Right lobe of liver (tissue), 6 donors: ENCODE measurements at regions not wholly inside any gene's neighbourhood (a gene's known extent, or its start where the extent isn't known, plus 50 kb on each side); places are given as distances from the start of the nearest gene placed in this dataset.

Source experiments
- ATAC-seq, 4 donors: fragments of 200-7000 bp; cut with Tn5 transposase; one replicate each; pipeline ENCODE4 v1.9.1; 2020; ENCODE audit warnings: mild to moderate bottlenecking in 4 of 4, moderate library complexity in 4 of 4
- DNase-seq, 3 donors: peaks; one replicate each; pipeline ENCODE4 v3.0.0-alpha.2; 2020
- H3K27ac ChIP-seq, 3 donors: fragments of 200-600 bp; one replicate each; pipeline ENCODE4 v1.8.0; 2022
- H3K27me3 ChIP-seq, 2 donors: fragments of 200-600 bp; one replicate each; pipeline ENCODE4 v1.8.0; 2022
- H3K36me3 ChIP-seq, 4 donors: fragments of 200-600 bp; sonication (generic) in 1 of 4; one replicate each; pipeline versions ENCODE4 v1.5.1 to v1.8.0; 2017 to 2022; ENCODE audit warnings: control low read depth in 1 of 4
- H3K4me1 ChIP-seq, 4 donors: fragments of 200-600 bp; sonication (generic) in 1 of 4; one replicate each; pipeline versions ENCODE4 v1.5.1 to v1.8.0; 2017 to 2022; ENCODE audit warnings: control low read depth in 1 of 4
- H3K4me3 ChIP-seq, 3 donors: fragments of 200-600 bp; one replicate each; pipeline ENCODE4 v1.8.0; 2022
- H3K9me3 ChIP-seq, 4 donors: fragments of 200-600 bp; sonication (generic) in 1 of 4; one replicate each; pipeline versions ENCODE4 v1.5.1 to v1.8.0; 2017 to 2022; ENCODE audit warnings: control low read depth in 1 of 4
- POLR2A ChIP-seq: fragments of 450-650 bp; IDR thresholded peaks from one replicate; pipeline ENCODE4 v1.6.1; 2017; ENCODE audit warnings: antibody characterized with exemption, mild to moderate bottlenecking
- WGBS: methylation state at CpG from one replicate; pipeline ENCODE4 v1.1.6; 2018; ENCODE audit warnings: low coverage, low lambda C conversion rate; ENCODE audit not compliant: insufficient coverage; ENCODE audit errors: missing lambda C conversion rate; 5-methylcytosine and 5-hydroxymethylcytosine counted together
- intact Hi-C, 2 donors: fragments of 100-400 bp; cut with DNase I; formaldehyde crosslinking; loops; one replicate each; pipeline versions ENCODE4 v1.11.2 to v1.14.1; 2022
- TF ChIP-seq, protein P1 (sequence below), 4 donors: fragments of 200-600 bp in 3 of 4; fragments of 450-650 bp in 1 of 4; IDR thresholded peaks; one replicate each; pipeline versions ENCODE4 v1.5.1 to v1.8.0; 2016 to 2022; ENCODE audit warnings: antibody characterized with exemption in 4 of 4, mild to moderate bottlenecking in 2 of 4
- donor health status: DM: no; HTN: yes; CAD: no.
- donor health status: DM: no; HTN: no; CAD: no.
- donor health status: DM: no; HTN: no; CAD: no.
- donor health status: DM: no; HTN: yes; CAD: no.
- donor health status: DM: no; HTN: yes; CAD: no.

DNA sequence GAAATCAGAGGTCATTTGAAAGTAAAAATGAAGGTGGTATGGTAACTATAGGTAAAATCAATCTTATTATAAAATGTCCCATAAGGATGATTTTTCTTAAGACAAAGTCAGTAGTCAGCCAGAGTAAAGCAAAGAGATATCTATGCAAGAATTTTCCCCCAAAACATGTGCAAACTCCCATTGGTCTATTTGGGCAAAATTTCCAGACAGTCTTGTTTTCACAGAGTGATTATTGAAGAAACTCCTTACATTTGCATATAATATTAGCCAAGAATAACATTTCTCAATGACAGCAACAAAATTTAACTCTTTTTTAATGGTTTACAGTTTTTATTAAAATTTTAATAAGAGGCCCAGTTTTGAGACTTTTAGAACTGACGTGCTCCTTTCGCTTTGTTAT lies 406.1 kb upstream of the GRAMD2B start:
- Histone ChIP-seq H3K4me3 (no peak overlapping the region), H3K4me1 (no peaks in the 10 kb centered on the region)
- 97% methylated on average over 2 of the region's 2 CpGs for WGBS

DNA sequence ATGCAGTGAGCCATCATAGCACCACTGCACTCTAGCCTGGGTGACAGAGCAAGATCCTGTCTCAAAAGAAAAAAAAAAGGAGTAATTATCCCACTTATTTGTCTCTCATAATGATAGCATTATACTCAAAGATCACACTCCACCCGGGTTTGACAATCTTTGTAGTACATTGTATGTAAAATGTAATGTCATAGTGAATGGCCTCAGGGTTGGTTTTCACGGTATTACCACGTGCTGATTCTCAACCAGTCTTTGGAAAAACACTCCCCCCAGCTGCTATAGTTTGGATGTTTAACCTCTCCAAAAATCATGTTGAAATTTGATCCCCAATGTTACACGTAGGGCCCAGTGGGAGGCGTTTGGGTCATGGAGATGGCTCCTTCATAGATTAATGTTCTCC lies 402.4 kb upstream of the GRAMD2B start:
- no peak for TF ChIP-seq POLR2A
- TF ChIP-seq, protein P1, sequence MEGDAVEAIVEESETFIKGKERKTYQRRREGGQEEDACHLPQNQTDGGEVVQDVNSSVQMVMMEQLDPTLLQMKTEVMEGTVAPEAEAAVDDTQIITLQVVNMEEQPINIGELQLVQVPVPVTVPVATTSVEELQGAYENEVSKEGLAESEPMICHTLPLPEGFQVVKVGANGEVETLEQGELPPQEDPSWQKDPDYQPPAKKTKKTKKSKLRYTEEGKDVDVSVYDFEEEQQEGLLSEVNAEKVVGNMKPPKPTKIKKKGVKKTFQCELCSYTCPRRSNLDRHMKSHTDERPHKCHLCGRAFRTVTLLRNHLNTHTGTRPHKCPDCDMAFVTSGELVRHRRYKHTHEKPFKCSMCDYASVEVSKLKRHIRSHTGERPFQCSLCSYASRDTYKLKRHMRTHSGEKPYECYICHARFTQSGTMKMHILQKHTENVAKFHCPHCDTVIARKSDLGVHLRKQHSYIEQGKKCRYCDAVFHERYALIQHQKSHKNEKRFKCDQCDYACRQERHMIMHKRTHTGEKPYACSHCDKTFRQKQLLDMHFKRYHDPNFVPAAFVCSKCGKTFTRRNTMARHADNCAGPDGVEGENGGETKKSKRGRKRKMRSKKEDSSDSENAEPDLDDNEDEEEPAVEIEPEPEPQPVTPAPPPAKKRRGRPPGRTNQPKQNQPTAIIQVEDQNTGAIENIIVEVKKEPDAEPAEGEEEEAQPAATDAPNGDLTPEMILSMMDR (IDR thresholded peaks at IDR 0.05) = no peak
- Histone ChIP-seq H3K27ac (no peak overlapping the region), H3K36me3 (no peaks in the 10 kb centered on the region), H3K27me3 (no peaks in the 10 kb centered on the region), H3K4me1 (no peaks in the 10 kb centered on the region), H3K9me3 (no peaks in the 10 kb centered on the region), H3K4me3 (no peak overlapping the region)
- 76% methylated on average over 5 of the region's 5 CpGs for WGBS
- ATAC-seq (no peak), DNase-seq (no peak)
- intact Hi-C loops = no loop called here

More for the DNA sequence above, 406.1 kb upstream of the GRAMD2B start:
- intact Hi-C loops = no loop called here
- Histone ChIP-seq H3K27ac (no peak overlapping the region), H3K27me3 (no peaks in the 10 kb centered on the region), H3K36me3 (no peaks in the 10 kb centered on the region), H3K9me3 (no peaks in the 10 kb centered on the region)
- ATAC-seq (no peak), DNase-seq (no peak)
- TF ChIP-seq POLR2A = no peak
- TF ChIP-seq, protein P1 (IDR thresholded peaks at IDR 0.05) = no peak

DNA sequence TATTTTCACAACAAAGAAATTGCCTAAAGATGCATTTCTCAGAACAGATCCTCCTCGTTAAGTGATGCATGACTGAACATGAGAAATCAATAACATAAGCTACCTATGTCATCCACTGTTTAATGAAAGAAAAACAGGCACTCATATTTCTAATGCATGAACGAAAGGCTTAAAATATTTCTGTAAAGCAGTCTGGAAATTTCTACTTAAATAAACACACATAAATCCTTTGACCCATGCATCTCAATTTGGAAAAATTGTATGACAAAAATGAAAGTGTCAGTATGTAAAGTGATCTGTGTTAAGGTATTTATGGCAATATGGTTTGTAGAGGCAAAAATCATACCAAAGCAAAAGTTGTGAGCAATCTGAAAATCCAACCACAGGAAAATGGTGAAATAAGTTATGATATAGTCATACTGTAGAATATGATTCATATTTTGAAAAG lies 399.2 kb upstream of the GRAMD2B start:
- DNase-seq (no peak), ATAC-seq (no peak)
- H3K36me3 ChIP-seq = no peaks in the 10 kb centered on the region
- no peaks in the 10 kb centered on the region for H3K9me3 ChIP-seq
- H3K27ac ChIP-seq = no peak overlapping the region
- 59% methylated on average over 2 of the region's 2 CpGs for WGBS
- no peak overlapping the region for H3K4me3 ChIP-seq
- TF ChIP-seq, protein P1 (IDR thresholded peaks at IDR 0.05) = no peak
- no peak for TF ChIP-seq POLR2A
- H3K27me3 ChIP-seq = no peaks in the 10 kb centered on the region
- intact Hi-C loops = no loop called here
- no peaks in the 10 kb centered on the region for H3K4me1 ChIP-seq

DNA sequence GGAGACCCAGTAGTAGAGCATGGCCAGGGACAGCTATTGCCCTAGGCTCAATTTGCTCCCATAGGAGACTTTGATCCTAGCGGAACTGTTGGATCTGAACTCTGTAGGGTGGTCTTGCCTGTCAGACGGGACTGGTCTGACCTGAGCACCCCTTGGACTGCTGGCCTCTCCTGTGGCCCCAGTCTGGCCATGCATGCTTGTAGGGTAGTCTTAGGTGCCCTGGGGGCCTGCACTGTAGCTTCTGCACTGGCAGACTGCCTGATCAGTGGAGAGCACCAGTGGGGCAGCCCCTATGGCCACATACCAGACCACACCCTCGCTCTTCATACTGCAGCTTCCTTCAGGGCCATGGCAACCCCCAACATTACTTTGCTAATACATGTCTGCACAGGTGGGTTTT lies 396.1 kb upstream of the GRAMD2B start:
- ATAC-seq (peak in 1 of 4 donors; percentile 18), DNase-seq (no peak)
- no peak for TF ChIP-seq POLR2A
- TF ChIP-seq, protein P1 (IDR thresholded peaks at IDR 0.05) = no peak
- WGBS = 80% methylated on average over 1 of the region's 3 CpGs
- H3K9me3 ChIP-seq = no peaks in the 10 kb centered on the region
- no peaks in the 10 kb centered on the region for H3K27me3 ChIP-seq
- H3K27ac ChIP-seq = no peak overlapping the region
- intact Hi-C loops = no loop called here
- no peak overlapping the region for H3K4me3 ChIP-seq
- H3K4me1 ChIP-seq = no peaks in the 10 kb centered on the region
- no peaks in the 10 kb centered on the region for H3K36me3 ChIP-seq

DNA sequence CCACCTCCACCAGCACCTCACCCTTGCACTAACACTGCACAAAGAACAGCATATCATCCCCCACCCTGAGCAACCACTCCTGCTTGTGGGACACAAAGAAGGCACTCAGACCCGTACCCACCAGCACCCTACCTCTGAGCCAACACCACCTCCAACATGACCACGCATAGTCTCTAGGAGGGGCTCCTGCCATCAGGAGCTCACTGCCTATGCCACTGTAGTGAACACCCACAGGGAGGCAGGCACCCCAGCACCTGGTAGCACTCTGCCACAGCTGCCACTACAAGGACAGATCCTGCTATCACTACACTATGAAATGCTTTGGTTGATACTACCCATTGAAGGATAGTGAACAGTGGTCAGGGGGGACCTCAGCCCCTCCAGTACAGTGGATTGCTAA lies 395.6 kb upstream of the GRAMD2B start:
- DNase-seq (no peak), ATAC-seq (peak in 1 of 4 donors; percentile 20)
- TF ChIP-seq, protein P1 (IDR thresholded peaks at IDR 0.05) = no peak
- no peak for TF ChIP-seq POLR2A
- no CpG with 5 or more reads among the region's 2 CpGs for WGBS
- H3K27me3 ChIP-seq = no peaks in the 10 kb centered on the region
- intact Hi-C loops = no loop called here
- H3K4me3 ChIP-seq = no peak overlapping the region
- no peaks in the 10 kb centered on the region for H3K36me3 ChIP-seq
- no peak overlapping the region for H3K27ac ChIP-seq
- H3K4me1 ChIP-seq = no peaks in the 10 kb centered on the region
- no peaks in the 10 kb centered on the region for H3K9me3 ChIP-seq
